ENCODE measurements at regions not wholly inside any gene's neighbourhood (a gene's known extent, or its start where the extent isn't known, plus 50 kb on each side); places are given as distances from the start of the nearest gene placed in this dataset.

DNA sequence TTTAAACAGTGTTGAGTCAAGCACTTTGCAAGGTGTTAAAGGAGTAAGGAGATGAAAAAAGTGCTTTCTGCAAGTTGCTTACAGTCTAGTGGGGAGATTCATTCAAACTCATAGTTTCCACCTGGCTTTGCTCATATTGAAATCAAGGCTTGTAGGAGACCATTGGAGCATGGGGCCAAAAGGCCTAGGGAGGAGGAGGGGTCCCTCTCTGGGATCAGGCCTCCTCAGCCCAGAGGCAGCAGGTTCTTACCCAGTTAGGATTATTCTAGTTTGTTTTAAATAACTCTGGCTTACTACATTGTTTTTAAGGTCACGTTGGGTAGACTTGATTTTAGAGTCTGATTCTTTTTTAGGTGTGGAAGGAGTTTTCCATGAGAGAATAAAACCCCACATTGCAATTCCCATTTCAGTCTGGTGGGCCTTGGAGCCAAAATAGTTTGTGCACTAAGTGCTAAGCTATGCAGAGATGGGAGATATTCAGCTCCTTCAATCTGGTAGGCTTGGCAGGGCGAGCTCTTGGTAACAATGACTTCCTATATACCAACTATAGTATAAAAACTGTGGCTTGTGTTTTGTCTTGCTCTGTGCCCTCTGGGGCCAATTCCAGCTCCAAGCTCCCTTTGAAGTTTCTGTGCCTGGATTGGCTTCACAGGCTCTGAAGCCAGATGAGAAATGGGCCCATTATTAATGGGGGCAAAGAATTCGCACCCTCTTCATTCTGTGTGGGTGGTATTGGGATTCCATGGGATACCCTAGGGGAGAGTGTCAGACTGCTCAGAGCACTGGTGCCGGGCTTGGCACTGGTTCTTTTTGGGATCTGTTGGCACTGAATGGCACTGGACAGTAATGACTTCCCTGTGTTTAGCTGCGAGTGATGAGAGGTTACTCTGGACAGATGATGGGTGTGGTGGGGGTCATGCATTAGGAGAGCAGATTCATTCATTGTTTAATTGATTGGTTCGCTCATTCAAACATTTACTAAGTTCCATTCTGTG, 301.1 kb downstream of the MYCN start:
- ChIA-PET POLR2A (no interaction called here), CTCF (no interaction called here)
- intact Hi-C loops (cut with micrococcal nuclease), result no loop called here
- no peaks in the 10 kb centered on the region for H3K36me3 Mint-ChIP-seq (ENCODE audit: low read depth)
- no peak for TF ChIP-seq CTCF (IDR thresholded peaks at IDR 0.05)
- no peak for DNase-seq
- H3K9me3 Mint-ChIP-seq, result no peaks in the 10 kb centered on the region
- H3K4me1 Mint-ChIP-seq, result no peaks in the 10 kb centered on the region
- no peaks in the 10 kb centered on the region for H3K27me3 Mint-ChIP-seq
- no peak overlapping the region for H3K4me3 Mint-ChIP-seq
- no peak for ATAC-seq (ENCODE audit: low read depth)
- no peak overlapping the region for H3K27ac Mint-ChIP-seq

GRCh38 chr2:16240402-16240801, 300.1 kb downstream of the MYCN start:
- TF ChIP-seq CTCF (IDR thresholded peaks at IDR 0.05), result no peak
- Mint-ChIP-seq H3K4me1 (no peaks in the 10 kb centered on the region), H3K27ac (no peak overlapping the region), H3K36me3 (ENCODE audit: low read depth) (no peaks in the 10 kb centered on the region), H3K27me3 (no peaks in the 10 kb centered on the region), H3K4me3 (no peak overlapping the region), H3K9me3 (no peaks in the 10 kb centered on the region)
- ChIA-PET POLR2A (no interaction called here), CTCF (no interaction called here)
- DNase-seq (no peak), ATAC-seq (ENCODE audit: low read depth) (no peak)
- intact Hi-C loops (cut with micrococcal nuclease), result no loop called here

GRCh38 chr2:16239296-16239850, 299.0 kb downstream of the MYCN start:
- Mint-ChIP-seq H3K36me3 (ENCODE audit: low read depth) (no peaks in the 10 kb centered on the region), H3K27ac (no peak overlapping the region), H3K9me3 (no peaks in the 10 kb centered on the region), H3K4me1 (no peaks in the 10 kb centered on the region), H3K4me3 (no peak overlapping the region), H3K27me3 (peaks cover 2% of the 10 kb centered on the region)
- ChIA-PET CTCF (no interaction called here), POLR2A (no interaction called here)
- intact Hi-C loops (cut with micrococcal nuclease), result no loop called here
- TF ChIP-seq CTCF (IDR thresholded peaks at IDR 0.05), result no peak
- no peak for ATAC-seq (ENCODE audit: low read depth)
- DNase-seq, result no peak

- H3K27me3 Mint-ChIP-seq, result peaks cover 2% of the 10 kb centered on the region
- ATAC-seq (ENCODE audit: low read depth), result no peak
- no peak overlapping the region for H3K27ac Mint-ChIP-seq
- TF ChIP-seq CTCF (IDR thresholded peaks at IDR 0.05), result no peak
- CTCF ChIA-PET, result no interaction called here
- no peaks in the 10 kb centered on the region for H3K4me1 Mint-ChIP-seq
- POLR2A ChIA-PET, result no interaction called here
- no peak overlapping the region for H3K4me3 Mint-ChIP-seq
- intact Hi-C loops (cut with micrococcal nuclease), result no loop called here
- DNase-seq, result no peak
- H3K9me3 Mint-ChIP-seq, result no peaks in the 10 kb centered on the region
- H3K36me3 Mint-ChIP-seq (ENCODE audit: low read depth), result no peaks in the 10 kb centered on the region
Measured at GRCh38 chr2:16238786-16239185, 298.4 kb downstream of the MYCN start.

- ATAC-seq (ENCODE audit: low read depth) (no peak), DNase-seq (no peak)
- Mint-ChIP-seq H3K36me3 (ENCODE audit: low read depth) (no peaks in the 10 kb centered on the region), H3K4me3 (no peak overlapping the region), H3K27me3 (peaks cover 2% of the 10 kb centered on the region), H3K27ac (no peak overlapping the region), H3K9me3 (no peaks in the 10 kb centered on the region), H3K4me1 (no peaks in the 10 kb centered on the region)
- TF ChIP-seq CTCF (IDR thresholded peaks at IDR 0.05), result no peak
- ChIA-PET POLR2A (no interaction called here), CTCF (no interaction called here)
- intact Hi-C loops (cut with micrococcal nuclease), result no loop called here
Measured at GRCh38 chr2:16238001-16238761, 297.8 kb downstream of the MYCN start.

Measured in activated B cell treated with CpG ODN at 0.5 μM for 24 hours (primary cell).